ENCODE measurements at regions not wholly inside any gene's neighbourhood (a gene's known extent, or its start where the extent isn't known, plus 50 kb on each side); places are given as distances from the start of the nearest gene placed in this dataset.

DNA sequence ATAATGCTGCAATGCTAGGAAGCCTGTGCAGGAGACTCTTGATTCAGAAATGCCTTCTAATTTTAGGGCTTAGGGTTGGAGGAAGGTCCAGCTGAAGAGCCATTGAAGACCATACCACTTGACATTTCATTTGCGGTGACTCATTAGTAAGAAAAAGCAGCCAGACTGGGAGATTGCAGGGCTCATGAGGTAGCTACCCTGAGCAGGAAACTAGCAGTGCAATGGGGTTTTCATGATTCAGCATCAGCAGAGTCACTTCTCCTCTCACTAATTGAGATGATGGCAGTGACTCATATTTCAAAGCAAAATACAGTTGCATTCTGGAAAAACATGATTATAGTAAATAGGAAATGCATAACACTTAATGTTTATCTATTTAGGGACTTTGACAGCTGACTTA is 434.1 kb downstream of the DNAJB9 start:
- Histone ChIP-seq H3K4me1 (ENCODE audit: control insufficient read depth in 1 of 2, insufficient read depth in 2 of 2, low read length in 2 of 2) (no peaks in the 10 kb centered on the region), H3K27ac (ENCODE audit: low read depth in 1 of 2, low read length in 2 of 2) (no peak overlapping the region), H3K9me3 (ENCODE audit: control insufficient read depth, low read length) (no peaks in the 10 kb centered on the region), H3K27me3 (ENCODE audit: control insufficient read depth in 1 of 2, insufficient read depth in 2 of 2, low read length in 1 of 2) (no peaks in the 10 kb centered on the region), H3K36me3 (ENCODE audit: control insufficient read depth in 1 of 2, insufficient read depth in 2 of 2, low read length in 1 of 2) (no peaks in the 10 kb centered on the region), H3K4me3 (ENCODE audit: low read length in 2 of 2) (no peak overlapping the region)
- no peak for DNase-seq
- intact Hi-C loops (cut with DNase I): no loop called here
- 88 to 91% methylated on average over 1 of the region's 1 CpG for WGBS, 2 donors
- no peak for ATAC-seq (ENCODE audit: low FRiP score)

DNA sequence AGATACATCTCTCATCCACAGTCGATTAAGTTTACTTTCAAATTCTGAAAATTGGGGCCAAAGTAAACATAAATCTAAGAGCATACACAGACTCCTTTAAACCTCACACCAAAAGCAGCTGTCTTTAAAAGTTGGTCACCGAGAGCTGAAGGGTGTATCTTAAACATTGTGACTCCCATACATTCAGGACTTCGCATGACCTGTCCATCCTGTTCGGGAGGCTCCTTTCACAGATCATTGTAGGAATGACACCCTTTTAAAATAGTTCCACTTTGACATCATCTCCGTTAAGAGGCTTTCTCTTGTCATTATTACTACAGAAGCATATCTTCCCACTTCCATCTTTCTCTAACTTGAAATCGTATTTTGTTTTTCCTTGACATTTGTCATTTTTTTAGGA is 440.0 kb downstream of the DNAJB9 start:
- 69 to 71% methylated on average over 6 of the region's 6 CpGs for WGBS, 2 donors
- no peaks in the 10 kb centered on the region for H3K27me3 ChIP-seq (ENCODE audit: control insufficient read depth in 1 of 2, insufficient read depth in 2 of 2, low read length in 1 of 2)
- ATAC-seq (ENCODE audit: low FRiP score): no peak
- H3K36me3 ChIP-seq (ENCODE audit: control insufficient read depth in 1 of 2, insufficient read depth in 2 of 2, low read length in 1 of 2): no peaks in the 10 kb centered on the region
- H3K9me3 ChIP-seq (ENCODE audit: control insufficient read depth, low read length): no peaks in the 10 kb centered on the region
- intact Hi-C loops (cut with DNase I): no loop called here
- no peak overlapping the region for H3K4me3 ChIP-seq (ENCODE audit: low read length in 2 of 2)
- no peak for DNase-seq
- no peaks in the 10 kb centered on the region for H3K4me1 ChIP-seq (ENCODE audit: control insufficient read depth in 1 of 2, insufficient read depth in 2 of 2, low read length in 2 of 2)
- H3K27ac ChIP-seq (ENCODE audit: low read depth in 1 of 2, low read length in 2 of 2): no peak overlapping the region

DNA sequence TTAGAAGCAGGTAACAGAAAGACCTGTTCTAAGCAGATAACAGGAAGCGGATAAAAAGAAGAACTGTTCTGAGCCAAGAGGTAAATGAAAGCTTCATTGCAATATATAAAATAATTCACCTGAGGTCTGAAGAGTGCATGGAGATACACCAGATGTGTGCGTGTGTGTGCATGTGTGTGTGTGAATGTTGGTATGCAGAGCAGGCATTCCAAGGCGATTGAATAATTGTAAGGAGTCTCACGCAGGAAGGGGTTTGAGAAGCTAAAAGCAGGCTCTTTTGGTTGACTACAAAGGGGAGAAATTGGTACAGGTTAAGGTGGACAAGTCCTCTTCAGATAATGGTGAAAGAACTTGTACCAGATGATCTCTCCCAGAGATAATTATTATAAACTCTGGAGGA is 450.6 kb downstream of the DNAJB9 start:
- no peaks in the 10 kb centered on the region for H3K4me1 ChIP-seq (ENCODE audit: control insufficient read depth in 1 of 2, insufficient read depth in 2 of 2, low read length in 2 of 2)
- H3K4me3 ChIP-seq (ENCODE audit: low read length in 2 of 2): no peak overlapping the region
- H3K9me3 ChIP-seq (ENCODE audit: control insufficient read depth, low read length): no peaks in the 10 kb centered on the region
- no peak for DNase-seq
- ATAC-seq (ENCODE audit: low FRiP score): no peak
- no peaks in the 10 kb centered on the region for H3K36me3 ChIP-seq (ENCODE audit: control insufficient read depth in 1 of 2, insufficient read depth in 2 of 2, low read length in 1 of 2)
- intact Hi-C loops (cut with DNase I): no loop called here
- no peak overlapping the region for H3K27ac ChIP-seq (ENCODE audit: low read depth in 1 of 2, low read length in 2 of 2)
- 58 to 63% methylated on average over 4 of the region's 4 CpGs for WGBS, 2 donors
- H3K27me3 ChIP-seq (ENCODE audit: control insufficient read depth in 1 of 2, insufficient read depth in 2 of 2, low read length in 1 of 2): peaks cover 0 to 3% of the 10 kb centered on the region in 2 donors

DNA sequence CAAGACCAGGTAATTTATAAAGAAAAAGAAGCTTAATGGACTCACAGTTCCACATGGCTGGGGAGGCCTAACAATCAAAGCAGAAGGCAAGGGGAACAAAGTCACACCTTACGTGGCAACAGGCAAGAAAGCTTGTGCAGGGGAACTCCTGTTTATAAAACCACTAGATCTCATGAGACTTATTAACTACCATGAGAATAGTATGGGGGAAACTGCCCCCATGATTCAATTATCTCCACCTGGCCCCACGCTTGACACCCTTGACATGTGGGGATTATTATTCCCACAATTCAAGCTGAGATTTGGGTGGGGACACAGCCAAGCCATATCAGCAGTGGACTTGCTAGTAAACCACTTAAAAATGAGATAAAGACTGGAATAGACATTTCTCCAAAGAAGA is 451.7 kb downstream of the DNAJB9 start:
- H3K9me3 ChIP-seq (ENCODE audit: control insufficient read depth, low read length): no peaks in the 10 kb centered on the region
- ATAC-seq (ENCODE audit: low FRiP score): no peak
- no peaks in the 10 kb centered on the region for H3K36me3 ChIP-seq (ENCODE audit: control insufficient read depth in 1 of 2, insufficient read depth in 2 of 2, low read length in 1 of 2)
- H3K4me1 ChIP-seq (ENCODE audit: control insufficient read depth in 1 of 2, insufficient read depth in 2 of 2, low read length in 2 of 2): no peaks in the 10 kb centered on the region
- no peak overlapping the region for H3K4me3 ChIP-seq (ENCODE audit: low read length in 2 of 2)
- no peak overlapping the region for H3K27ac ChIP-seq (ENCODE audit: low read depth in 1 of 2, low read length in 2 of 2)
- no peak for DNase-seq
- H3K27me3 ChIP-seq (ENCODE audit: control insufficient read depth in 1 of 2, insufficient read depth in 2 of 2, low read length in 1 of 2): peaks cover 0 to 3% of the 10 kb centered on the region in 2 donors
- intact Hi-C loops (cut with DNase I): no loop called here
- 89% methylated on average over 2 of the region's 2 CpGs for WGBS, 2 donors

DNA sequence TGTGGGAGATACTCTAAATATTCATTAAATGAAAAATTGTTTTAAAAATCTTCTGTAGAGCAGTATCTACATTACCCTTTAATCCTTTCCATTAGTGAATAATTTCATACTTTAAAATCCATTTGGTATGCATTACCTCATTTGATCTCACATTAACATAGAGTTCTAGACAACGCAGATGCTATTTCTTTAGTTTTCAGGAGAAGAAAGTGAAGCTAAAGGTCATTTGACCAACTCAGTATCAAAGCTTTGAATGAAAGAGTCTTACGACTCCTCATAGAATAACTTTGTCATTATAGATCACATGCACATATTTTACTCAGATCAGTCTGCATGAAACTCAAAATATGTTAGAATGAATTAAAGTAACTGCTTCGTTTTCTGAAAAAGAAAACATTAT is 460.2 kb downstream of the DNAJB9 start:
- Histone ChIP-seq H3K36me3 (ENCODE audit: control insufficient read depth in 1 of 2, insufficient read depth in 2 of 2, low read length in 1 of 2) (no peaks in the 10 kb centered on the region), H3K9me3 (ENCODE audit: control insufficient read depth, low read length) (peaks cover 2% of the 10 kb centered on the region), H3K4me3 (ENCODE audit: low read length in 2 of 2) (no peak overlapping the region), H3K27ac (ENCODE audit: low read depth in 1 of 2, low read length in 2 of 2) (no peak overlapping the region), H3K27me3 (ENCODE audit: control insufficient read depth in 1 of 2, insufficient read depth in 2 of 2, low read length in 1 of 2) (no peaks in the 10 kb centered on the region), H3K4me1 (ENCODE audit: control insufficient read depth in 1 of 2, insufficient read depth in 2 of 2, low read length in 2 of 2) (no peaks in the 10 kb centered on the region)
- ATAC-seq (ENCODE audit: low FRiP score) (no peak), DNase-seq (no peak)
- intact Hi-C loops (cut with DNase I): no loop called here
- WGBS, 2 donors: 69 to 83% methylated on average over 3 of the region's 3 CpGs

DNA sequence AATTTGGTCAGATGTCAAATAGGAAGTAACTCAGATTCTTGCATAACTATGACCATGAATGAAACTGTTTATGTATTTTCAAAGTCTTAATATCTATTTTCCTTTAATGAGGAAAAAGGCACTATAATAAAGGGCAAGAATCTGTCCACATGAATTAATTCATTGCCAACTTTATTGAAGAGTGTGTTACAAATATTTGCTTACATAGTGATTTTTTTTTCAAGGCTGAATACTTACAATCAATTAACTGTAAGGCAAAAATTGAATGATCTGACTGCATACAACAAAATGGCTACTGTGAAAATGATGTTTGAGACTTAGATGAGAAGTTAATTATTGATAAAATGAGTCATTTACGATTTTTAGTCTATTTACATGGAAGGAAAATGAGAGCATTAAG is 475.0 kb downstream of the DNAJB9 start:
- Histone ChIP-seq H3K4me3 (ENCODE audit: low read length in 2 of 2) (no peak overlapping the region), H3K9me3 (ENCODE audit: control insufficient read depth, low read length) (no peaks in the 10 kb centered on the region), H3K4me1 (ENCODE audit: control insufficient read depth in 1 of 2, insufficient read depth in 2 of 2, low read length in 2 of 2) (no peaks in the 10 kb centered on the region), H3K27me3 (ENCODE audit: control insufficient read depth in 1 of 2, insufficient read depth in 2 of 2, low read length in 1 of 2) (no peaks in the 10 kb centered on the region), H3K36me3 (ENCODE audit: control insufficient read depth in 1 of 2, insufficient read depth in 2 of 2, low read length in 1 of 2) (no peaks in the 10 kb centered on the region), H3K27ac (ENCODE audit: low read depth in 1 of 2, low read length in 2 of 2) (no peak overlapping the region)
- ATAC-seq (ENCODE audit: low FRiP score): no peak
- 79 to 83% methylated on average over 1 of the region's 1 CpG for WGBS, 2 donors
- DNase-seq: no peak
- intact Hi-C loops (cut with DNase I): no loop called here

DNA sequence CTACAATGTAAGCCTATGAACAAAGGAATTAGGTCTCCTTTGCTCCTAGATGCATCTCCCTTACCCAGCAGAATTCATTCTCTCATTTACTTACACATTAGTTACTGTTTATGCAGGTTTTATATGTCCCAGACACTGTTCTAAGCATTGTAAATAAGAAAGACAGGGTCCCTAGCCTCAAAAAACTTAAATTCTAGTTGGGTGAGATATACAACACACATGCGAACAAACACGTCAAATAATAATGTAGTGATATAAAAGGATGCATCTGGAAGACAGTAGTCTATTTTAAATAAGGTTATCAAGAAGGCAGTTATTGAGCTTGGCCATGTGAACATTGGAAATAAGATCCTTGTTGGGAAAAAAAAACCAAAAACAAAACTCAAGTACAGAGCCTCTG is 479.7 kb downstream of the DNAJB9 start:
- no peak for DNase-seq
- Histone ChIP-seq H3K27me3 (ENCODE audit: control insufficient read depth in 1 of 2, insufficient read depth in 2 of 2, low read length in 1 of 2) (no peaks in the 10 kb centered on the region), H3K4me3 (ENCODE audit: low read length in 2 of 2) (no peak overlapping the region), H3K36me3 (ENCODE audit: control insufficient read depth in 1 of 2, insufficient read depth in 2 of 2, low read length in 1 of 2) (no peaks in the 10 kb centered on the region), H3K27ac (ENCODE audit: low read depth in 1 of 2, low read length in 2 of 2) (no peak overlapping the region), H3K4me1 (ENCODE audit: control insufficient read depth in 1 of 2, insufficient read depth in 2 of 2, low read length in 2 of 2) (no peaks in the 10 kb centered on the region), H3K9me3 (ENCODE audit: control insufficient read depth, low read length) (no peaks in the 10 kb centered on the region)
- 94 to 99% methylated on average over 2 of the region's 2 CpGs for WGBS, 2 donors
- no peak for ATAC-seq (ENCODE audit: low FRiP score)
- intact Hi-C loops (cut with DNase I): no loop called here

DNA sequence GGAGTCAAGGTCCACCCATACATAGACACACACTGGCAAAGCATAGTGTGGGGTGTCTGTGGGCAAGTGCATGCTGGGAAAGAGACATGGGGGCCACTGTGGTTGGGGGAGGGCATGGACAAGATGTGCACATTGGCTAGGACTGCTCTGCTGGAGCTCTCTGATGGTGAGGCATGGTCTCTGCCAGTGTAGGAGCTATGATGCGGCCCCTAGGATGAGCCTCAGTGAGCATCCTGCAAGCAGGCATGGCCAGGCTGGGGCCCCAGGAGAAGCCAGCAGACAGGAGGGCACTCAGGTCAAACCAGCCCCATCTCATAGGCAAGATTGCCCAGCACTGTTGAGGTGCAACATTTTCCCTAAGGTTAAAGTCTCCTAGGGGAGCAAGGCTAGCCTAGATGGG is 489.4 kb downstream of the DNAJB9 start:
- H3K9me3 ChIP-seq (ENCODE audit: control insufficient read depth, low read length): no peaks in the 10 kb centered on the region
- H3K4me3 ChIP-seq (ENCODE audit: low read length in 2 of 2): no peak overlapping the region
- no peak overlapping the region for H3K27ac ChIP-seq (ENCODE audit: low read depth in 1 of 2, low read length in 2 of 2)
- H3K27me3 ChIP-seq (ENCODE audit: control insufficient read depth in 1 of 2, insufficient read depth in 2 of 2, low read length in 1 of 2): no peaks in the 10 kb centered on the region
- DNase-seq (no peak), ATAC-seq (ENCODE audit: low FRiP score) (no peak)
- H3K4me1 ChIP-seq (ENCODE audit: control insufficient read depth in 1 of 2, insufficient read depth in 2 of 2, low read length in 2 of 2): no peaks in the 10 kb centered on the region
- 91 to 100% methylated on average over 1 of the region's 1 CpG for WGBS, 2 donors
- no peaks in the 10 kb centered on the region for H3K36me3 ChIP-seq (ENCODE audit: control insufficient read depth in 1 of 2, insufficient read depth in 2 of 2, low read length in 1 of 2)
- intact Hi-C loops (cut with DNase I): no loop called here

DNA sequence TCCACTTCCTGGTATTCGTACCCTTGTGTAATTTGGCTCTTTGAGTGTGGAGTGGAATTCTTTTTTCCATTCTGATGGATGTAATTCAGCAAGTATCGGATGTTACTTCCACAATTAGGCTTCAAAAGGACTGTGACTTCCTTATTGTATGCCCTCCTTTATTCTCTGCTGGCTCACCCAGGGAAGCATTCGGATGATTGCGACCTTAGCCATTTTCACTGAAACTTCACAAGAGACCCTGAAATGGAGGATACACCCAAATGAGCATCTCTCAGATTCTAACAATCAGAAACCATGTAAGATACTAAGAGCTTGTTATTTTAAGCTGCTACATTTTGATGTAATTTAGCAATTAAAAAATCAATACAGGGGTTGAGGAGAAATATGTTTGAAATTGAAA is 493.1 kb downstream of the DNAJB9 start:
- Histone ChIP-seq H3K36me3 (ENCODE audit: control insufficient read depth in 1 of 2, insufficient read depth in 2 of 2, low read length in 1 of 2) (no peaks in the 10 kb centered on the region), H3K9me3 (ENCODE audit: control insufficient read depth, low read length) (no peaks in the 10 kb centered on the region), H3K27me3 (ENCODE audit: control insufficient read depth in 1 of 2, insufficient read depth in 2 of 2, low read length in 1 of 2) (no peaks in the 10 kb centered on the region), H3K4me1 (ENCODE audit: control insufficient read depth in 1 of 2, insufficient read depth in 2 of 2, low read length in 2 of 2) (no peaks in the 10 kb centered on the region), H3K27ac (ENCODE audit: low read depth in 1 of 2, low read length in 2 of 2) (no peak overlapping the region), H3K4me3 (ENCODE audit: low read length in 2 of 2) (no peak overlapping the region)
- DNase-seq (no peak), ATAC-seq (ENCODE audit: low FRiP score) (no peak)
- WGBS, 2 donors: 50 to 54% methylated on average over 4 of the region's 4 CpGs
- intact Hi-C loops (cut with DNase I): no loop called here
